IMR-90 (cell line): ENCODE measurements at regions not wholly inside any gene's neighbourhood (a gene's known extent, or its start where the extent isn't known, plus 50 kb on each side); places are given as distances from the start of the nearest gene placed in this dataset.

ENCODE experiments used
- ATAC-seq: fragments of 200-7000 bp; cut with Tn5 transposase; 2 replicates; pipeline ENCODE4 v1.9.1; 2020; ENCODE audit warnings: low read depth, mild to moderate bottlenecking, moderate library complexity
- BruUV-seq: library from RNA; stranded (reverse); fragments of 400-500 nt; replicated peaks from 2 replicates; lab custom pipeline; 2021; lab: Mats Ljungman, UMichigan
- CTCF ChIA-PET: fragments of 300-600 bp; formaldehyde crosslinking; extraction: SDS; loops from one replicate; lab custom pipeline; 2021; ENCODE audit warnings: antibody characterized with exemption; lab: Yijun Ruan, JAX
- POLR2A ChIA-PET: fragments of 300-600 bp; sonication (Branson Sonifier 250); formaldehyde crosslinking; loops from one replicate; lab custom pipeline; 2022; ENCODE audit warnings: antibody characterized with exemption; ENCODE audit not compliant: unreplicated experiment; lab: Charles Lee
- DNase-seq: peaks from one replicate; pipeline ENCODE4 v3.0.0; 2013
- H2AFZ ChIP-seq: replicated peaks from 2 replicates; pipeline ENCODE3; 2013; ENCODE audit warnings: low read length, mild to moderate bottlenecking; ENCODE audit not compliant: poor library complexity
- H2AK5ac ChIP-seq: 2 replicates; pipeline ENCODE4 v1.6.1; 2013; ENCODE audit warnings: low read depth, low read length, inconsistent platforms
- H2AK9ac ChIP-seq: replicated peaks from 2 replicates; pipeline ENCODE3; 2013; ENCODE audit warnings: mild to moderate bottlenecking, low read depth, low read length, moderate library complexity; ENCODE audit not compliant: poor library complexity
- H2BK120ac ChIP-seq: 2 replicates; pipeline ENCODE4 v1.6.1; 2013; ENCODE audit warnings: low read depth, low read length, inconsistent platforms
- H2BK15ac ChIP-seq: 3 replicates; pipeline ENCODE4 v1.6.1; 2013; ENCODE audit warnings: low read depth, low read length, inconsistent platforms
- H2BK20ac ChIP-seq: 2 replicates; pipeline ENCODE4 v1.6.1; 2013; ENCODE audit warnings: low read depth, mild to moderate bottlenecking, inconsistent platforms, low read length, moderate library complexity
- H2BK5ac ChIP-seq: 2 replicates; pipeline ENCODE4 v1.6.1; 2013; ENCODE audit warnings: mild to moderate bottlenecking, low read depth, low read length, inconsistent platforms; ENCODE audit not compliant: poor library complexity, severe bottlenecking
- H3K14ac ChIP-seq: replicated peaks from 2 replicates; pipeline ENCODE4 v1.6.1; 2013; ENCODE audit warnings: low read depth, low read length, inconsistent platforms
- H3K18ac ChIP-seq: 2 replicates; pipeline ENCODE4 v1.6.1; 2013; ENCODE audit warnings: low read depth, low read length, control low read depth
- H3K23ac ChIP-seq: 2 replicates; pipeline ENCODE4 v1.6.1; 2013; ENCODE audit warnings: low read depth, low read length, inconsistent platforms
- H3K27ac ChIP-seq: 2 replicates; pipeline ENCODE4 v1.5.1; 2013; ENCODE audit warnings: mild to moderate bottlenecking, control low read depth, low read length; ENCODE audit not compliant: insufficient read depth
- H3K27me3 ChIP-seq: 2 replicates; pipeline ENCODE4 v1.6.1; 2013; ENCODE audit warnings: low read length; ENCODE audit not compliant: control insufficient read depth, insufficient read depth
- H3K36me3 ChIP-seq: 2 replicates; pipeline ENCODE4 v1.6.1; 2013; ENCODE audit warnings: low read length, mixed read lengths; ENCODE audit not compliant: control insufficient read depth, insufficient read depth
- H3K4ac ChIP-seq: 2 replicates; pipeline ENCODE4 v1.6.1; 2013; ENCODE audit warnings: low read depth, low read length, inconsistent platforms
- H3K4me1 ChIP-seq: 2 replicates; pipeline ENCODE4 v1.6.1; 2013; ENCODE audit warnings: low read length, mixed read lengths; ENCODE audit not compliant: control insufficient read depth, insufficient read depth
- H3K4me2 ChIP-seq: 2 replicates; pipeline ENCODE4 v1.6.1; 2013; ENCODE audit warnings: low read depth, mild to moderate bottlenecking, control low read depth, low read length, moderate library complexity
- H3K4me3 ChIP-seq: 2 replicates; pipeline ENCODE4 v1.5.1; 2013; ENCODE audit warnings: low read depth, mild to moderate bottlenecking, control low read depth, low read length, moderate library complexity; ENCODE audit not compliant: insufficient read depth
- H3K56ac ChIP-seq: 2 replicates; pipeline ENCODE4 v1.6.1; 2013; ENCODE audit warnings: low read length, inconsistent platforms; ENCODE audit not compliant: insufficient read depth; ENCODE audit errors: extremely low read depth
- H3K79me1 ChIP-seq, 2 experiments: 2 replicates each; pipeline ENCODE4 v1.6.1; 2013; ENCODE audit warnings: low read length in 2 of 2, inconsistent platforms in 1 of 2, low read depth in 1 of 2
- H3K9ac ChIP-seq: 2 replicates; pipeline ENCODE4 v1.6.1; 2013; ENCODE audit warnings: low read depth, low read length, control low read depth
- H3K9me1 ChIP-seq: 2 replicates; pipeline ENCODE4 v1.6.1; 2013; ENCODE audit warnings: low read length, inconsistent platforms; ENCODE audit not compliant: insufficient read depth
- H3K9me3 ChIP-seq: 2 replicates; pipeline ENCODE4 v1.6.1; 2013; ENCODE audit warnings: low read length; ENCODE audit not compliant: control insufficient read depth, insufficient read depth
- H4K20me1 ChIP-seq: 2 replicates; pipeline ENCODE4 v1.6.1; 2013; ENCODE audit warnings: low read length, inconsistent platforms; ENCODE audit not compliant: insufficient read depth
- H4K5ac ChIP-seq: 2 replicates; pipeline ENCODE4 v1.6.1; 2013; ENCODE audit warnings: mild to moderate bottlenecking, low read depth, low read length, control low read depth
- H4K8ac ChIP-seq, 2 experiments: 2 replicates each; pipeline ENCODE4 v1.6.1; 2013; ENCODE audit warnings: low read depth in 2 of 2, low read length in 2 of 2, control low read depth in 1 of 2, inconsistent platforms in 1 of 2
- H4K91ac ChIP-seq: 2 replicates; pipeline ENCODE4 v1.6.1; 2013; ENCODE audit warnings: low read depth, low read length, inconsistent platforms; ENCODE audit not compliant: insufficient read depth
- BHLHE40 ChIP-seq: fragments of 150-350 bp; IDR thresholded peaks from 2 replicates; pipeline ENCODE4 v1.6.1; 2016; ENCODE audit warnings: mild to moderate bottlenecking, low read depth, low read length
- CEBPB ChIP-seq: IDR thresholded peaks from 2 replicates; pipeline ENCODE4 v1.6.1; 2012; ENCODE audit warnings: low read depth, low read length, improper control_type of control experiment
- CHD1 ChIP-seq: IDR thresholded peaks from 2 replicates; pipeline ENCODE4 v1.6.1; 2012; ENCODE audit warnings: low read depth, low read length, improper control_type of control experiment
- CTCF ChIP-seq: conservative IDR thresholded peaks from 2 replicates; pipeline ENCODE4 v1.5.1; 2012; ENCODE audit warnings: mild to moderate bottlenecking, low read depth, low read length, improper control_type of control experiment
- ELK1 ChIP-seq: fragments of 150-350 bp; IDR thresholded peaks from 2 replicates; pipeline ENCODE4 v1.6.1; 2016; ENCODE audit warnings: low read depth, mild to moderate bottlenecking, low read length, moderate library complexity, borderline replicate concordance
- FOS ChIP-seq: fragments of 150-350 bp; IDR thresholded peaks from 2 replicates; pipeline ENCODE4 v1.6.1; 2016; ENCODE audit warnings: low read depth, low read length
- MAFK ChIP-seq: IDR thresholded peaks from 2 replicates; pipeline ENCODE4 v1.6.1; 2012; ENCODE audit warnings: low read depth, low read length, improper control_type of control experiment
- MAZ ChIP-seq: IDR thresholded peaks from 2 replicates; pipeline ENCODE4 v1.6.1; 2012; ENCODE audit warnings: low read depth, mild to moderate bottlenecking, low read length, improper control_type of control experiment, moderate library complexity, borderline replicate concordance
- MXI1 ChIP-seq: IDR thresholded peaks from 2 replicates; pipeline ENCODE4 v1.6.1; 2012; ENCODE audit warnings: low read depth, mild to moderate bottlenecking, low read length, moderate library complexity, borderline replicate concordance
- NFE2L2 ChIP-seq: fragments of 150-350 bp; IDR thresholded peaks from 2 replicates; pipeline ENCODE4 v1.6.1; 2016; ENCODE audit warnings: low read depth, mild to moderate bottlenecking, low read length
- POLR2A ChIP-seq: IDR thresholded peaks from 2 replicates; pipeline ENCODE4 v1.6.1; 2012; ENCODE audit warnings: mild to moderate bottlenecking, low read depth, low read length
- RAD21 ChIP-seq: IDR thresholded peaks from 2 replicates; pipeline ENCODE4 v1.6.1; 2012; ENCODE audit warnings: low read length, improper control_type of control experiment
- RCOR1 ChIP-seq: IDR thresholded peaks from 2 replicates; pipeline ENCODE4 v1.6.1; 2012; ENCODE audit warnings: mild to moderate bottlenecking, low read length, improper control_type of control experiment; ENCODE audit not compliant: insufficient replicate concordance
- RFX5 ChIP-seq: IDR thresholded peaks from 2 replicates; pipeline ENCODE4 v1.8.0; 2012; ENCODE audit warnings: low read depth, mild to moderate bottlenecking, low read length, moderate library complexity
- SMC3 ChIP-seq: fragments of 150-350 bp; IDR thresholded peaks from 2 replicates; pipeline ENCODE4 v1.6.1; 2016; ENCODE audit warnings: low read depth, mild to moderate bottlenecking, antibody characterized with exemption, low read length, moderate library complexity
- USF2 ChIP-seq: fragments of 150-350 bp; IDR thresholded peaks from 2 replicates; pipeline ENCODE4 v1.6.1; 2017; ENCODE audit warnings: mild to moderate bottlenecking, antibody characterized with exemption, low read length, low read depth
- dilution Hi-C: fragments of 300-500 bp; cut with HindIII; formaldehyde crosslinking; loops from one replicate; pipeline ENCODE4 v1.14.3; 2018; ENCODE audit warnings: low sequenced_read_pairs; ENCODE audit not compliant: unreplicated experiment
- in situ Hi-C: fragments of 300-500 bp; cut with MboI; formaldehyde crosslinking; loops from 3 replicates; pipeline ENCODE4 v1.14.3; 2019; ENCODE audit warnings: low sequenced_read_pairs, inconsistent platforms, mixed read lengths
- intact Hi-C: fragments of 100-400 bp; cut with micrococcal nuclease; formaldehyde crosslinking; loops from 2 replicates; pipeline ENCODE4 v1.10.0; 2022

- Histone ChIP-seq H3K18ac (no peak overlapping the region), H4K20me1 (no peaks in the 10 kb centered on the region), H2BK5ac (no peak overlapping the region), H3K23ac (no peak overlapping the region), H3K27me3 (no peaks in the 10 kb centered on the region), H3K27ac (no peak overlapping the region), H2BK120ac (no peak overlapping the region), H4K91ac (no peak overlapping the region), H4K5ac (no peak overlapping the region), H3K4me1 (no peaks in the 10 kb centered on the region), H3K56ac (no peak overlapping the region), H3K79me1 (0 out of 4 replicates have a peak, but pooled peaks cover 0 to 1% of the 10 kb centered on the region in 2 experiments), H3K4me2 (no peak overlapping the region), H3K4ac (no peak overlapping the region), H3K14ac (no peak overlapping the region), H3K9ac (no peak overlapping the region), H3K4me3 (no peak overlapping the region), H2AK5ac (no peak overlapping the region), H2AFZ (no peak overlapping the region), H2BK20ac (no peak overlapping the region), H4K8ac (no peak overlapping the region), H2BK15ac (no peak overlapping the region), H3K36me3 (no peaks in the 10 kb centered on the region), H3K9me3 (no peaks in the 10 kb centered on the region), H3K9me1 (no peaks in the 10 kb centered on the region), H2AK9ac (no peak overlapping the region)
- ATAC-seq (no peak), DNase-seq (no peak)
- in situ Hi-C loops (no loop called here), intact Hi-C loops (no loop called here), dilution Hi-C loops (no loop called here)
- POLR2A ChIA-PET = no interaction called here
- BruUV-seq = no TSS peak
- TF ChIP-seq RCOR1 (no peak), MAFK (no peak), NFE2L2 (no peak), SMC3 (no peak), ELK1 (no peak), CEBPB (no peak), RFX5 (no peak), CHD1 (no peak), BHLHE40 (no peak), USF2 (no peak), MXI1 (no peak), POLR2A (no peak), FOS (no peak), CTCF (no peak), RAD21 (no peak), MAZ (no peak)
- CTCF ChIA-PET = no interaction called here
These were observed 1189.3 kb upstream of the CITED2 start for GRCh38 chr6:140563728-140564127.
